GM12878 (cell line): ENCODE measurements at regions not wholly inside any gene's neighbourhood (a gene's known extent, or its start where the extent isn't known, plus 50 kb on each side); places are given as distances from the start of the nearest gene placed in this dataset.

Source experiments
- ATF7 ChIP-seq: fragments of 450-650 bp; IDR thresholded peaks from 2 replicates; pipeline ENCODE4 v1.6.1; 2016; ENCODE audit warnings: low read depth, mild to moderate bottlenecking
- CHD4 ChIP-seq: fragments of 200-600 bp; sonication (generic); IDR thresholded peaks from 2 replicates; pipeline ENCODE4 v1.6.1; 2016; ENCODE audit warnings: mild to moderate bottlenecking
- FOS ChIP-seq: IDR thresholded peaks from 3 replicates; pipeline ENCODE4 v1.6.1; 2011; ENCODE audit warnings: borderline replicate concordance; ENCODE audit not compliant: insufficient read length; ENCODE audit errors: extremely low read depth
- GATAD2B ChIP-seq: fragments of 450-650 bp; conservative IDR thresholded peaks from 2 replicates; pipeline ENCODE4 v1.6.1; 2017; ENCODE audit warnings: low read depth, mild to moderate bottlenecking, moderate library complexity
- HDAC2 ChIP-seq: fragments of 200-600 bp; sonication (generic); IDR thresholded peaks from 2 replicates; pipeline ENCODE4 v1.6.1; 2017
- MTA2 ChIP-seq: fragments of 450-650 bp; IDR thresholded peaks from 2 replicates; pipeline ENCODE4 v1.6.1; 2016; ENCODE audit warnings: low read depth, mild to moderate bottlenecking, moderate library complexity
- MYB ChIP-seq: fragments of 150-350 bp; IDR thresholded peaks from 2 replicates; pipeline ENCODE4 v1.6.1; 2014; ENCODE audit warnings: mild to moderate bottlenecking, low read depth, low read length, borderline replicate concordance
- NFIC ChIP-seq: IDR thresholded peaks from 2 replicates; pipeline ENCODE4 v1.6.1; 2012; ENCODE audit warnings: low read depth, mild to moderate bottlenecking, inconsistent platforms, low read length, moderate library complexity
- NR2F1 ChIP-seq: fragments of 450-650 bp; conservative IDR thresholded peaks from 2 replicates; pipeline ENCODE4 v1.6.1; 2017; ENCODE audit warnings: mild to moderate bottlenecking
- SP1 ChIP-seq: IDR thresholded peaks from one replicate; pipeline ENCODE4 v1.6.1; 2011; ENCODE audit warnings: low read depth, low read length
- SREBF1 ChIP-seq: IDR thresholded peaks from 2 replicates; pipeline ENCODE4 v1.6.1; 2012; ENCODE audit warnings: mild to moderate bottlenecking, low read length
- STAT3 ChIP-seq: IDR thresholded peaks from 2 replicates; pipeline ENCODE4 v1.6.1; 2011; ENCODE audit warnings: low read depth, low read length, improper control_type of control experiment
- TAF1 ChIP-seq: IDR thresholded peaks from 2 replicates; pipeline ENCODE4 v1.6.1; 2011; ENCODE audit warnings: mild to moderate bottlenecking, low read depth, low read length, borderline replicate concordance
- TBL1XR1 ChIP-seq: IDR thresholded peaks from 2 replicates; pipeline ENCODE4 v1.6.1; 2012; ENCODE audit warnings: low read depth, low read length, improper control_type of control experiment
- TF ChIP-seq, protein P1 (sequence below): fragments of 450-650 bp; IDR thresholded peaks from 2 replicates; pipeline ENCODE4 v1.6.1; 2016; ENCODE audit warnings: mild to moderate bottlenecking
- TF ChIP-seq, protein P2 (sequence below): fragments of 450-650 bp; IDR thresholded peaks from 2 replicates; pipeline ENCODE4 v1.6.1; 2014; ENCODE audit warnings: mild to moderate bottlenecking
- TF ChIP-seq, protein P3 (sequence below): IDR thresholded peaks from 2 replicates; pipeline ENCODE4 v1.6.1; 2011; ENCODE audit warnings: low read depth, low read length, improper control_type of control experiment, borderline replicate concordance
- TF ChIP-seq, protein P4 (sequence below): IDR thresholded peaks from 2 replicates; pipeline ENCODE4 v1.6.1; 2012; ENCODE audit warnings: low read depth, low read length, improper control_type of control experiment
- TF ChIP-seq, protein P5 (sequence below): IDR thresholded peaks from 2 replicates; pipeline ENCODE4 v1.6.1; 2011; ENCODE audit warnings: mild to moderate bottlenecking, low read depth, low read length, moderate library complexity; ENCODE audit not compliant: insufficient replicate concordance
- TF ChIP-seq, protein P6 (sequence below): IDR thresholded peaks from 2 replicates; pipeline ENCODE4 v1.6.1; 2012; ENCODE audit warnings: low read length, inconsistent platforms
- TF ChIP-seq, protein P7 (sequence below): fragments of 450-650 bp; IDR thresholded peaks from 2 replicates; pipeline ENCODE4 v1.6.1; 2017; ENCODE audit warnings: low read depth, mild to moderate bottlenecking, moderate library complexity

DNA sequence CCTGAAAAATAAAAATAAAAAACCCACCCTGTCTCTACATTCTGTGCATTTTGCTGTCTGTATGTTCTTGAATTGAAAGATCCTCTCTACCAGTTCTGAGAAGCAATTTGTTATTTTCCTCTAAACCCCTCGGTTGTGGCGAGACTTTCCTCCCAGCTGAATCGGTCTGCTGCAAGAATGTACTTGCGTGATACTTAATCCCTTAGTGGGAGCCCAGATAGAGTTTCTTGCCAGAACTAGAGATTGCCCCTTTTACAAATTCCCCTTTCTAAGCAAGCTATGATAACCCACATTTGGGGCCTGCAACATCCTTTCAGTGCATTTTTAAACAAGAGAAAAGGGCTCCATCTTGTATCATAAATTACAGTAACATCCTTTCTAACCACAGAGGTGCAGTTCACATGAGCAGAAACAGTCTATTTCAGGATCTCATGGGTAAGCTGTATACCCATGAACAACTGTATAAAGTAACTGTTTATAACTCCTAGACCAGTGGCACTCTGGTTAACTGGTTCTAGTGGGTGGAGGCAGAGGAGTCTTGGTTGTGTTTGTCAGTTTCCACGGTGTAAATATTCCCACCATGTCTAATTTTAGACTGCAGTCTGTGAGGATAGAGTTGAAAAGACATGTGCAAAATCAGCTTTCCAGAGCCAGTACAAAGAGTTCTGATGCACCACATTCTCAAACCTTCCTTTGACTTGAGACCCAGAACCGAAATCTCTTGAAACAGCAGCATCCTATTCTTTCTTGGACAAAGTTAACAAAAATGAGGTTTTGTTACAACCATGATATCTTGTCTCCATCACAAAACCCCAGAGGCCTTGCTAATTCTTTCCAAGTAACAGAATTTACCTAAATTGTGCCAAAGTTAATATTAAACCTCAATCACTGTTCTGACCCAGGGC, 113.1 kb upstream of the ZNF217 start (continued):
- TF ChIP-seq FOS: no peak
- TF ChIP-seq, protein P1, sequence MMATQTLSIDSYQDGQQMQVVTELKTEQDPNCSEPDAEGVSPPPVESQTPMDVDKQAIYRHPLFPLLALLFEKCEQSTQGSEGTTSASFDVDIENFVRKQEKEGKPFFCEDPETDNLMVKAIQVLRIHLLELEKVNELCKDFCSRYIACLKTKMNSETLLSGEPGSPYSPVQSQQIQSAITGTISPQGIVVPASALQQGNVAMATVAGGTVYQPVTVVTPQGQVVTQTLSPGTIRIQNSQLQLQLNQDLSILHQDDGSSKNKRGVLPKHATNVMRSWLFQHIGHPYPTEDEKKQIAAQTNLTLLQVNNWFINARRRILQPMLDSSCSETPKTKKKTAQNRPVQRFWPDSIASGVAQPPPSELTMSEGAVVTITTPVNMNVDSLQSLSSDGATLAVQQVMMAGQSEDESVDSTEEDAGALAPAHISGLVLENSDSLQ: no peak
- TF ChIP-seq, protein P2, sequence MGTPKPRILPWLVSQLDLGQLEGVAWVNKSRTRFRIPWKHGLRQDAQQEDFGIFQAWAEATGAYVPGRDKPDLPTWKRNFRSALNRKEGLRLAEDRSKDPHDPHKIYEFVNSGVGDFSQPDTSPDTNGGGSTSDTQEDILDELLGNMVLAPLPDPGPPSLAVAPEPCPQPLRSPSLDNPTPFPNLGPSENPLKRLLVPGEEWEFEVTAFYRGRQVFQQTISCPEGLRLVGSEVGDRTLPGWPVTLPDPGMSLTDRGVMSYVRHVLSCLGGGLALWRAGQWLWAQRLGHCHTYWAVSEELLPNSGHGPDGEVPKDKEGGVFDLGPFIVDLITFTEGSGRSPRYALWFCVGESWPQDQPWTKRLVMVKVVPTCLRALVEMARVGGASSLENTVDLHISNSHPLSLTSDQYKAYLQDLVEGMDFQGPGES: no peak
- TF ChIP-seq, protein P3, sequence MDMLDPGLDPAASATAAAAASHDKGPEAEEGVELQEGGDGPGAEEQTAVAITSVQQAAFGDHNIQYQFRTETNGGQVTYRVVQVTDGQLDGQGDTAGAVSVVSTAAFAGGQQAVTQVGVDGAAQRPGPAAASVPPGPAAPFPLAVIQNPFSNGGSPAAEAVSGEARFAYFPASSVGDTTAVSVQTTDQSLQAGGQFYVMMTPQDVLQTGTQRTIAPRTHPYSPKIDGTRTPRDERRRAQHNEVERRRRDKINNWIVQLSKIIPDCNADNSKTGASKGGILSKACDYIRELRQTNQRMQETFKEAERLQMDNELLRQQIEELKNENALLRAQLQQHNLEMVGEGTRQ: no peak
- TF ChIP-seq SREBF1: no peak
- 0 out of 2 replicates have a peak, but pooled peaks have one; percentile 9 for TF ChIP-seq GATAD2B
- TF ChIP-seq SP1: peak; percentile 29
- no peak for TF ChIP-seq MYB
- TF ChIP-seq TAF1: peak; percentile 36; the same call in 1 of the 2 replicates
- TF ChIP-seq NR2F1: 0 out of 2 replicates have a peak, but pooled peaks have one; percentile 11
- TF ChIP-seq TBL1XR1: peak; percentile 56; the same call in 1 of the 2 replicates
- TF ChIP-seq, protein P4, sequence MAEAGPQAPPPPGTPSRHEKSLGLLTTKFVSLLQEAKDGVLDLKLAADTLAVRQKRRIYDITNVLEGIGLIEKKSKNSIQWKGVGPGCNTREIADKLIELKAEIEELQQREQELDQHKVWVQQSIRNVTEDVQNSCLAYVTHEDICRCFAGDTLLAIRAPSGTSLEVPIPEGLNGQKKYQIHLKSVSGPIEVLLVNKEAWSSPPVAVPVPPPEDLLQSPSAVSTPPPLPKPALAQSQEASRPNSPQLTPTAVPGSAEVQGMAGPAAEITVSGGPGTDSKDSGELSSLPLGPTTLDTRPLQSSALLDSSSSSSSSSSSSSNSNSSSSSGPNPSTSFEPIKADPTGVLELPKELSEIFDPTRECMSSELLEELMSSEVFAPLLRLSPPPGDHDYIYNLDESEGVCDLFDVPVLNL: no peak
- TF ChIP-seq MTA2: no peak; the same call in 1 of the 2 replicates
- TF ChIP-seq CHD4: no peak
- TF ChIP-seq, protein P5, sequence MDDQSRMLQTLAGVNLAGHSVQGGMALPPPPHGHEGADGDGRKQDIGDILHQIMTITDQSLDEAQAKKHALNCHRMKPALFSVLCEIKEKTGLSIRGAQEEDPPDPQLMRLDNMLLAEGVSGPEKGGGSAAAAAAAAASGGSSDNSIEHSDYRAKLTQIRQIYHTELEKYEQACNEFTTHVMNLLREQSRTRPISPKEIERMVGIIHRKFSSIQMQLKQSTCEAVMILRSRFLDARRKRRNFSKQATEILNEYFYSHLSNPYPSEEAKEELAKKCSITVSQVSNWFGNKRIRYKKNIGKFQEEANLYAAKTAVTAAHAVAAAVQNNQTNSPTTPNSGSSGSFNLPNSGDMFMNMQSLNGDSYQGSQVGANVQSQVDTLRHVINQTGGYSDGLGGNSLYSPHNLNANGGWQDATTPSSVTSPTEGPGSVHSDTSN: no peak
- TF ChIP-seq, protein P6, sequence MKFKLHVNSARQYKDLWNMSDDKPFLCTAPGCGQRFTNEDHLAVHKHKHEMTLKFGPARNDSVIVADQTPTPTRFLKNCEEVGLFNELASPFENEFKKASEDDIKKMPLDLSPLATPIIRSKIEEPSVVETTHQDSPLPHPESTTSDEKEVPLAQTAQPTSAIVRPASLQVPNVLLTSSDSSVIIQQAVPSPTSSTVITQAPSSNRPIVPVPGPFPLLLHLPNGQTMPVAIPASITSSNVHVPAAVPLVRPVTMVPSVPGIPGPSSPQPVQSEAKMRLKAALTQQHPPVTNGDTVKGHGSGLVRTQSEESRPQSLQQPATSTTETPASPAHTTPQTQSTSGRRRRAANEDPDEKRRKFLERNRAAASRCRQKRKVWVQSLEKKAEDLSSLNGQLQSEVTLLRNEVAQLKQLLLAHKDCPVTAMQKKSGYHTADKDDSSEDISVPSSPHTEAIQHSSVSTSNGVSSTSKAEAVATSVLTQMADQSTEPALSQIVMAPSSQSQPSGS: peak; percentile 74
- no peak for TF ChIP-seq HDAC2
- peak; percentile 44; the same call in 1 of the 2 replicates for TF ChIP-seq NFIC
- 0 out of 2 replicates have a peak, but pooled peaks have one; percentile 72 for TF ChIP-seq STAT3
- TF ChIP-seq, protein P7, sequence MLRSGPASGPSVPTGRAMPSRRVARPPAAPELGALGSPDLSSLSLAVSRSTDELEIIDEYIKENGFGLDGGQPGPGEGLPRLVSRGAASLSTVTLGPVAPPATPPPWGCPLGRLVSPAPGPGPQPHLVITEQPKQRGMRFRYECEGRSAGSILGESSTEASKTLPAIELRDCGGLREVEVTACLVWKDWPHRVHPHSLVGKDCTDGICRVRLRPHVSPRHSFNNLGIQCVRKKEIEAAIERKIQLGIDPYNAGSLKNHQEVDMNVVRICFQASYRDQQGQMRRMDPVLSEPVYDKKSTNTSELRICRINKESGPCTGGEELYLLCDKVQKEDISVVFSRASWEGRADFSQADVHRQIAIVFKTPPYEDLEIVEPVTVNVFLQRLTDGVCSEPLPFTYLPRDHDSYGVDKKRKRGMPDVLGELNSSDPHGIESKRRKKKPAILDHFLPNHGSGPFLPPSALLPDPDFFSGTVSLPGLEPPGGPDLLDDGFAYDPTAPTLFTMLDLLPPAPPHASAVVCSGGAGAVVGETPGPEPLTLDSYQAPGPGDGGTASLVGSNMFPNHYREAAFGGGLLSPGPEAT: peak; percentile 66; the same call in 1 of the 2 replicates
- TF ChIP-seq ATF7: no peak
